Activated naive CD8-positive, alpha-beta T cell treated with anti-CD3 and anti-CD28 coated beads, Interleukin-2, amount 50 U/mL, for 24 hours (primary cell): ENCODE measurements at regions not wholly inside any gene's neighbourhood (a gene's known extent, or its start where the extent isn't known, plus 50 kb on each side); places are given as distances from the start of the nearest gene placed in this dataset.

Experiments
- ATAC-seq: fragments of 150-1000 bp; cut with Tn5 transposase; one replicate; pipeline ENCODE4 v1.10.0; 2021
- DNase-seq: peaks from one replicate; pipeline ENCODE4 v3.0.0; 2021
- H3K27ac Mint-ChIP-seq: one replicate; pipeline ENCODE4 v1.8.0; 2021; ENCODE audit warnings: mild to moderate bottlenecking, mixed read lengths
- H3K27me3 Mint-ChIP-seq: one replicate; pipeline ENCODE4 v1.8.0; 2021; ENCODE audit warnings: mixed read lengths
- H3K36me3 Mint-ChIP-seq: one replicate; pipeline ENCODE4 v1.8.0; 2021; ENCODE audit warnings: low read depth, mixed read lengths
- H3K4me1 Mint-ChIP-seq: one replicate; pipeline ENCODE4 v1.8.0; 2021; ENCODE audit warnings: mixed read lengths
- H3K4me3 Mint-ChIP-seq: one replicate; pipeline ENCODE4 v1.8.0; 2021; ENCODE audit warnings: mild to moderate bottlenecking, moderate library complexity, mixed read lengths
- H3K9me3 Mint-ChIP-seq: one replicate; pipeline ENCODE4 v1.8.0; 2021; ENCODE audit warnings: mixed read lengths

DNA sequence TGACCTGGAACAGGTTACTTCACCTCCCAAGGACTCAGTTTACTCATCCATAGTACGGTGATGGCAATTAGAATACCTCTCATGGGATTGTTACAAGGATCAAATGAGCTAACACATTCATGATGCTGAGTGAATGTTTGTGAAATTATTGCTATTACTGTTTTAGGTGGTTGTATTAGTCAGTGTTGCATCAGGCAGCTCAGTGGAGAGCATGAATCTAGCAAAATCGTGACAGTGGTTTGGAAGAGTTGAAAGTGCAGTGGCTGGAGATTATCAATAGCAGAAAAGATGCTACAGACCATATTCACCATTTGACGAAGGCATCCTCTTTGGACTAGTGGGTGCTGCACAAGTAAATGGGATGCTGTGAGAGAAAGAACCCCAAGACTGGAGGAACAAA is 50.4 kb upstream of the CTNNBL1 start:
- no peaks in the 10 kb centered on the region for H3K36me3 Mint-ChIP-seq
- no peak overlapping the region for H3K27ac Mint-ChIP-seq
- H3K27me3 Mint-ChIP-seq = peaks cover 47% of the 10 kb centered on the region
- H3K4me1 Mint-ChIP-seq = peaks cover 3% of the 10 kb centered on the region
- ATAC-seq (no peak), DNase-seq (no peak)
- no peak overlapping the region for H3K4me3 Mint-ChIP-seq
- no peaks in the 10 kb centered on the region for H3K9me3 Mint-ChIP-seq

DNA sequence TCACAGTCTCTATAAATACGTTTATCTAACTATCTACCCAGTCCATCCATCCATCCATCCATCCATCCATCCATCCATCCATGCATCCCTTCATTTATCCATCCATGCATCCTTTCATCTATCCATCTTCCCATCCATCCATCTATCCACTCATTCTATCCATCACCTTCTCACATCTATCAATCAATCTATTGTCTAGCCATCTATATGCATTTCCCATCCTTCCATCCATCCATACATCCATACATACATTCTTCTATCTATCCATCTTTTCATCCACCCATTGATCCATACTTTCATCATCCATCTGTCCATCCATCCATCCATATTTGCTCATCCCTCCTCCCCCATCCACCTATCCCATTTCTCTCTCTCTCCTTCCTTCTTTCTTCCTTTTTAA is 51.6 kb upstream of the CTNNBL1 start:
- Mint-ChIP-seq H3K4me3 (no peak overlapping the region), H3K27me3 (peaks cover 45% of the 10 kb centered on the region), H3K27ac (no peak overlapping the region), H3K36me3 (no peaks in the 10 kb centered on the region), H3K9me3 (no peaks in the 10 kb centered on the region), H3K4me1 (peaks cover 3% of the 10 kb centered on the region)
- DNase-seq (no peak), ATAC-seq (no peak)

DNA sequence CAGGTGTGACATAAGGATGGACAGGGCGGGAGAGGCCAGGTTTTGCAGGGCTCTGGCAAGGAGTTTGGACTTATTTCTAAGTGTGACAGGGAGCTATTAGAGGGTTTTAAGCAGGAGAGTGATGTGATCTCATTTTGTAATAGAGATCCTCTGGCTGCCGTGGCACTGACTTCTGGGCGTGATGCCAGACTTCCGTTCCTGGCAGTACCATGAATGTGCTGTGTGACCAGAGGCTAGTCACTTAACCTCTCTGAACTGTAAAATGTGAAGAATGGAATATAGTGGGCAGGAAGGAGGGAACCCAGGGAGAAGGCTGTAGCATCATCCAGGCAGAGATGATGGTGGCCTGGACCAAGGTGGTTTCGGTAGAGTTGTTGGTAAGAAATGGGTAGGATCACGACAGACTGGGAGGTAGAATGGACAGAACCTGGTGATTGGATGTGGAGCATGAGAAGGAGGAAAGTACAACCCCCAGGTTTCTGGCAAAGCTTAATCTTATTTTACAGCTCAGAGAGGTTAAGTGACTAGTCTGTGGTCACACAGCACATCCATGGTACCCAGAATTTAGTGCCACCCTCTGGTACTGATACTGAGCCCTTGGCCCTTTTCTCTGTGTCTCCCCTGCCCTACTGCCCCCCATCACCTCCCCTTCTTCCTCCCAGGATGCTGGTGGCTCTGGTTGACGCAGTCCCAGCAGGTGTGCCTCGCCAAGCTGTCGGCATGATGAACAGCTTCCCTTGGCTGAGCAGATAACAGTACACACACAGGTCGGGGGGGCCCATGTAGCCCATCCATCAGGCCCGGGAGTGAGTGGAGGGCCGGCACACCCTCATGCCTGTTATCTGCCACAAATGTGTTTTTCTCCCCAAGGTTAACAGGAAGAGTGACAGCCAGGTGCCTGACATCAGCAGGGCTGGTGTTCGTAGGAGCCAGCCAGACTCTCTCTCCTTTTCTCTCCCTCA is 52.9 kb upstream of the CTNNBL1 start:
- no peaks in the 10 kb centered on the region for H3K36me3 Mint-ChIP-seq
- ATAC-seq (no peak), DNase-seq (no peak)
- peaks cover 2% of the 10 kb centered on the region for H3K9me3 Mint-ChIP-seq
- H3K4me3 Mint-ChIP-seq = no peak overlapping the region
- H3K27me3 Mint-ChIP-seq = peaks cover 44% of the 10 kb centered on the region
- no peak overlapping the region for H3K27ac Mint-ChIP-seq
- peaks cover 3% of the 10 kb centered on the region for H3K4me1 Mint-ChIP-seq

DNA sequence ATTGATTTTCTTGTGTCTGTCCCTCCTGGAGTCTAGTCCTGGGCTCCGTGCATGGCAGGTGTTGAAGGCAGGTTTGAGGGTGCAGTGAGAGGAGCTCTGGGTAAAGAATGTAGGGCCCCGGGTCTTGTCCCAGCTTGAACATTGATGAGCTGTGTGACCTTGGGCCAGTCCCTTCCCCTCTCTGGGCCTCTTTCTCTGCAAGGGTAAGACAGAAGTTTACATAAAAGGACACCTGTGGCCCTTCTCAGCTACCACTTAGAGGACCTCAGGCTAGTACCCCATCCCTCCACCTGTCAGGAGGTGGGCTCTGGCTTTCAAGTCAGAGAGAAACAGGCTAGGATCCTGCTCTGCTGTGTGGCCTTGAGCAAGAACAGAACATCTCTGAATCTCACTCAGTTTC is 55.3 kb upstream of the CTNNBL1 start:
- peaks cover 2% of the 10 kb centered on the region for H3K4me1 Mint-ChIP-seq
- peaks cover 40% of the 10 kb centered on the region for H3K27me3 Mint-ChIP-seq
- no peak for ATAC-seq
- H3K4me3 Mint-ChIP-seq = no peak overlapping the region
- H3K9me3 Mint-ChIP-seq = peaks cover 4% of the 10 kb centered on the region
- H3K27ac Mint-ChIP-seq = no peak overlapping the region
- DNase-seq = no peak
- no peaks in the 10 kb centered on the region for H3K36me3 Mint-ChIP-seq

DNA sequence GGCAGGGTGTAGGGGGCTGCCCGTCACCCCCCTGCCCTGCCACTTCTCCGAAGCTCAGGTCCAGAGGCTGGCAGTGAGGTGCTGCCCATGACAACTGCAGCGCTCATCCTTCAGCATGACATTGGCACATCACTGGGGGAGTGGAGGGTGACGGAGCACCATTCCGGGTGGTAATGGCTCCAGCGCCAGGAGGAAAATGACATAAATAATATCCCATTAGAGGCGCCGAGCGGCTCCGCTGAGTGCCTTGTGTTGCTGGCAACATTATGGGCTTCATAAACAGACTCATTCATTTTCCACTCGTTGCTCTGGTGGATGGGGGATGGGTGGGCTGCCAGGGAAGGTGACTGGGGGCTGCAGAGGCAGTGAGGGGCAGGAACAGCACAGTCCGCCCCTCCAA is 56.9 kb upstream of the CTNNBL1 start:
- peaks cover 4% of the 10 kb centered on the region for H3K9me3 Mint-ChIP-seq
- H3K27me3 Mint-ChIP-seq = peaks cover 38% of the 10 kb centered on the region
- ATAC-seq = no peak
- H3K4me3 Mint-ChIP-seq = no peak overlapping the region
- no peaks in the 10 kb centered on the region for H3K36me3 Mint-ChIP-seq
- H3K27ac Mint-ChIP-seq = no peak overlapping the region
- no peak for DNase-seq
- H3K4me1 Mint-ChIP-seq = no peaks in the 10 kb centered on the region

DNA sequence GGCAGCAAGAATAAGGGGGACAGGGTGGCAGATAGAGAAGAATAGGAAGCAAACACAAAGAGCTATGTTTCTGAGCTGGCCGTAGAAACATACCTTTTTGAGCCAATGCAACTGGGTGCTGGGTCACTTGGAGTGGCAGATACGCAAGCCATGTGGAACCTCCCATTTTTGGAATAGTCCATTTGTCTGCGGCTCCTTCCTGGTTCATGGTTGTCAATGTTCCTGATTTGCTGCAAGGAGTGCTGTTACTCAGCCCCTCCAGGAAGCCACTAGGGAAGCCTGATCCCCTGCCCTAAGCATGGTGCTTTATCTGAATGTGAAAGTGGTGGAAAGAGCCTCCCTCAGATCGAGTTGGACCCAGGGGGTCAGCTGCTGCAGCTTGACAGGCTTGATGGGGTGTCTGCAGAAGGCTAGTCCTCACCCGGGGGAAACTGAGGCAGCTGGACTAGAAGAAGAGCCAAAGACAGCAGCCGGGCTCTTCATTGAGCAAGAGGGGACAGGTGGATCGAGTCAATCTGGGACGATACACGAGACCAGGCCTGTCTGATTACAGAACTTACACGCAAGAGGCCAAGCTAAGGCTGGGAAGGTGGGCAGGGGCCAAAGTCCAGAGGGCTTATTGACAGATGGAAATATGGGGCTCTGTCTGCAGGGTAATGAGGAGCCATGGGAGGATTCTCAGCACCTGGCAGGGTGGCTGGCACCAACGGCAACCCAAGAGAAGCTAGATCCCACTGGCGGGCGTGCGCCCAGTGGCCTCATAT is 57.4 kb upstream of the CTNNBL1 start:
- Mint-ChIP-seq H3K36me3 (no peaks in the 10 kb centered on the region), H3K27ac (no peak overlapping the region), H3K9me3 (peaks cover 4% of the 10 kb centered on the region), H3K4me3 (no peak overlapping the region), H3K4me1 (no peaks in the 10 kb centered on the region), H3K27me3 (peaks cover 37% of the 10 kb centered on the region)
- ATAC-seq = no peak
- no peak for DNase-seq

DNA sequence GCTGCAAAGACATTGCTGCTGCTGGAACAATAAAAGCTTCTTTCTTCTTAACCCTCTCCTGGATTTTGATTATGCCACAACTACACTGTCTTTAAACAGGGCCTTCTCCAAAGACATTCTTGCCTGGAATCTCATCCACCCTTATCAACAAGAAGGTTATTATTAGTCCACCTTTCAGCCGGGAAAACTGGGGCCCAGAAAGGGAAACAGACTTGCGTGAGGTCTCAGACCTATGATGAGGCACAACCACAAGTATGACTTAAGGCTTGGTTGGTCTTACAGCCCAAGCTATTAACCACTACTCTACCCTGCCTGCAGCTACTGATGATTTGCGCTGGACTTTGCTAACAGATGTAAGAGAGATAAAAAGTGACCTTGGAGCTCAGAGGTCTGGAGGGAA is 62.8 kb upstream of the CTNNBL1 start:
- ATAC-seq = no peak
- Mint-ChIP-seq H3K4me3 (no peak overlapping the region), H3K4me1 (no peaks in the 10 kb centered on the region), H3K27ac (no peak overlapping the region), H3K27me3 (peaks cover 45% of the 10 kb centered on the region), H3K36me3 (no peaks in the 10 kb centered on the region), H3K9me3 (peaks cover 3% of the 10 kb centered on the region)
- no peak for DNase-seq

DNA sequence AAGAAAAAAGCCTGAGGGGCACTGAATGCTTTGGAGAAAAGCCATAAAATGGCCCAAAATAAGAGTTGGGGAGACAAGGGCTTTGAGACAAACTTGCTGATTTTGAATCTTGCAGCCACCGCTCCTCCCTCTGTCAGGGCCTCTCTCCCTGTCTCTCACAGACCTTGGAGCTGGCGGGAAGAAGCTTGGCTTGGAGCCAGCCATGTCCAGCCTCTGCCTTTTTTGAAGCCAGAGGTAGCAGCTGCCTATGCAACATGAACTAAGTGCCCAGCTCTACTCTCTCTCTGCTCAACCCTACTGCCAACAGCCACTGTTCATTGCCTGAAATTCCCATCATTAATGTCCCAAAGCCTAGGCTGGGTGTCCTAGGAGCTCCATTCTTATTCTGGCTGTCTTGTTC is 63.7 kb upstream of the CTNNBL1 start:
- Mint-ChIP-seq H3K27ac (no peak overlapping the region), H3K27me3 (peaks cover 47% of the 10 kb centered on the region), H3K9me3 (no peaks in the 10 kb centered on the region), H3K4me3 (no peak overlapping the region), H3K36me3 (no peaks in the 10 kb centered on the region), H3K4me1 (no peaks in the 10 kb centered on the region)
- DNase-seq (no peak), ATAC-seq (no peak)

DNA sequence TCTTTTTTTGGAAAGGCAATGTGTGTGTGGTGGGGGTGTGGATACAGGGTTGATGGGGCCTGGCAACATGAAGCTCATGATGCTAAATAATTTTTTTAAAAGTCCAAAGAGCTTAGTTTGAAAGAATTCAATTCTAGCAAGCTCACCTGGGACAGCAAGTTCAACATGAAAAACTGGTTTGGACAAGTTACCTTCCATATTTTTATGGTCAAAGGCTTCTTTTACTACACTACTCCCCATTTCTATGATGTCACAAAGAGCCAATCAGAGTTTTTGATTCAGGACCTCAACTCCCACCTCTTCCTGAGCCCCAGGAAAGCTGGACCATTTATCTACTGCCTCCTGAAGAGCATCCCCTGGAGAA is 66.1 kb upstream of the CTNNBL1 start:
- no peak for DNase-seq
- H3K9me3 Mint-ChIP-seq = no peaks in the 10 kb centered on the region
- no peak overlapping the region for H3K4me3 Mint-ChIP-seq
- H3K36me3 Mint-ChIP-seq = no peaks in the 10 kb centered on the region
- no peak overlapping the region for H3K27ac Mint-ChIP-seq
- peaks cover 50% of the 10 kb centered on the region for H3K27me3 Mint-ChIP-seq
- H3K4me1 Mint-ChIP-seq = no peaks in the 10 kb centered on the region
- ATAC-seq = no peak

DNA sequence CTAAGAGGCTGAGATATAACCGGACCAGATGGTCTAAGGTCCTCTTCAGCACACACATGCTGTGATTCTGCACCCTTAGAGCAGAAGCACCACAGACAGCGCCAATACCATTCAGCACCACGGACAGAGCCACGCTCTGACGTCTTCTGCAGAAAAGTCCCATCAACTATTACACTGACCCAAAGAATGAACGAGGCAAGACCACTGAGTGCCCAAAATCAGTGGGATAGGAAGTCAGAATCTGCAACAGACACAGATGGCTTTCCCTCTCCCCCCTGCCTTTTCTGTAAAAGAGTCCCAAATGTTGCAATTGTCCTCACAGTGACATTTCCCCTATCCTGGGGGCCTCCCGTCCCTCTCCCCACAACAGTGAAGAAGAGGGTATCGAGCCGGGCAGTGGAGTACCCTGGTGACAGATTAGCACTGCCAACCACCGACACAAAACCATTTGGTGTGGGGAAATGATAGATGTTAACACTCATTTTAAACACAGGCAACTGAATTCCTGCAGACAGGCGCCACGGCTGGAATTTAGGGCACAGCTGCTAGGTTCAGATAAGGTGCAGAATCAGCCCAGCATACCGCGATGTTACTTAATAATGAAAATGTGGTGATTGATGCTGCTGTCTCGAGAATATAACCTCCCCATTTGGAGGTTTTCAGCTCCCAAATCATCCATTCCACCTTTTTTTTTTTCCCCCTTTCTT is 66.6 kb upstream of the CTNNBL1 start:
- Mint-ChIP-seq H3K4me3 (no peak overlapping the region), H3K27me3 (peaks cover 47% of the 10 kb centered on the region), H3K36me3 (no peaks in the 10 kb centered on the region), H3K27ac (no peak overlapping the region), H3K4me1 (no peaks in the 10 kb centered on the region), H3K9me3 (no peaks in the 10 kb centered on the region)
- ATAC-seq = no peak
- peak; percentile 48 for DNase-seq

DNA sequence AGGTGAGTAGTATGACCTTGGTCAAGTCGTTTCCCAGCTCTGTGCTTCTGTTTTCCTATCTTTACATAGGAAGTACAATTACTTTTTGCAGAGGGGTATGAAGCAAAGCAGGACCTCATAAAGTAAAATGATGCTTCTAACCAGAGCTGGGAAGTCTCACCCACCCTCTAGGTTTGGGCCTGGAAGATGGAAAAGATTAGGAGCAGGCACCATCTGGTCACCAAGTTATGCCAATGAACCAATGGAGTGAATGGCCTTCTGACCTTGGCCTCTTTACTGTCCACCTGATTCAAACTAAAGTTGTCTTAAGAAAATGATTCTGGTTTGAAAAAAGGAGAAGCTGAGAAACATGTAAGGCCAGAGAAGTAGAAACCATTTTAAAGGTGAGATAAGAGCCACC is 68.9 kb upstream of the CTNNBL1 start:
- Mint-ChIP-seq H3K4me3 (no peak overlapping the region), H3K36me3 (no peaks in the 10 kb centered on the region), H3K27ac (no peak overlapping the region), H3K9me3 (no peaks in the 10 kb centered on the region), H3K4me1 (no peaks in the 10 kb centered on the region), H3K27me3 (peaks cover 49% of the 10 kb centered on the region)
- no peak for DNase-seq
- no peak for ATAC-seq

DNA sequence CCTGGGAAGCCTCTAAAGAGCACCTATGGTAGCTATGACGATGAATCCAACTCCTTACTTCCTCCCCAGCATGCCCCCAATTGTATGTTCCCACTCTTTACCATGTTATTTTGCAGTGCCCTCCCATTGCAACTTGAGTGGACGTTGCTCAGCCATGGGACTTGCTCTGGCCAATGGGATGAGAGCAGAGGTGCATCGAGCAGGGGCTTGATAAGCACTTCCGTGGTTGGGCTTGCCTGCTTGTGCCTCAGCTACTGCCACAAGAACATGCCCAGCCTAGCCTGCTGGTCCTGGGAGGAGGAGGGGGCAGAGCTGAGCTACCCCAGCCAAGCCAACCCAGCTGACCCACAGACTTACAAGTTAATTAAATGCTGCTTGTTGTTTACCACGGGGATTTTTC is 71.1 kb upstream of the CTNNBL1 start:
- Mint-ChIP-seq H3K27me3 (peaks cover 45% of the 10 kb centered on the region), H3K36me3 (no peaks in the 10 kb centered on the region), H3K9me3 (no peaks in the 10 kb centered on the region), H3K4me1 (no peaks in the 10 kb centered on the region), H3K4me3 (no peak overlapping the region), H3K27ac (no peak overlapping the region)
- DNase-seq = no peak
- ATAC-seq = no peak

DNA sequence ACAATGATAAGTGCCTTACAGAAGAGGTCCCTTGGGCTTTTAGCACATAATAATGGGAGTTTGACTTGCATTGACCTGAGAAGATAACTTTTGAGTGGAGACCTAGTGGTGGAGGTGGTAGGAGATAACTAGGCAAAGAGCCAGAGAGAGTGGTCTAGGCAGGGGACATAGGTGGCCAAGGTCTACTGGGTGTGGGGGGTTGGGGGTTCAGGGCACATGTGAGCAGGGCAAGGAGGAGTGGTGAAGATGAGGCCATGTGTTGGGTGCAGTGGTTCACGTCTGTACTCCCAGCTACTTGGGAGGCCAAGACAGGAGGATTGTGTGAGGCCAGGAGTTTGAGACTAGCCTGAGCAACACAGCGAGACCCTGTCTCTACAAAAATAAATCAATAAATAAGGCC is 74.3 kb upstream of the CTNNBL1 start:
- peaks cover 43% of the 10 kb centered on the region for H3K27me3 Mint-ChIP-seq
- no peak for ATAC-seq

DNA sequence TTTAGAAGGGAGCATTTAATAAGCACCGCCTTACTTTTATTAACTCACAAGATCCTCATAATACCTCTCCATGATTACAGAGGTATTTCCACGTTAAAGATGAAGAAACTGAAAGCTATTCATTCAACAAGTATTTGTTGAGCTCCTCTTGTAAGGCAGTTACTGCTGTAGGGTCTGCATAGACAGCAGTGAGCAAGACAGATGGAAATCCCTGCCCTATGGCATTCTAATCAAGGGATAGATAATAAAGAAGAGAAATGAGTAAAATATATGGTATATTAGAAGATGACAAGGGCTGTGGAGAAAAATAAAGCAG is 77.8 kb upstream of the CTNNBL1 start:
- no peak overlapping the region for H3K4me3 Mint-ChIP-seq

More for the DNA sequence above, 74.3 kb upstream of the CTNNBL1 start:
- Mint-ChIP-seq H3K27ac (no peak overlapping the region), H3K9me3 (no peaks in the 10 kb centered on the region), H3K4me1 (no peaks in the 10 kb centered on the region), H3K4me3 (no peak overlapping the region), H3K36me3 (no peaks in the 10 kb centered on the region)
- DNase-seq = no peak

More for the DNA sequence above, 77.8 kb upstream of the CTNNBL1 start:
- Mint-ChIP-seq H3K4me1 (no peaks in the 10 kb centered on the region), H3K9me3 (no peaks in the 10 kb centered on the region), H3K27me3 (peaks cover 33% of the 10 kb centered on the region), H3K27ac (no peak overlapping the region), H3K36me3 (no peaks in the 10 kb centered on the region)
- DNase-seq (no peak), ATAC-seq (no peak)
